ENCODE measurements at regions not wholly inside any gene's neighbourhood (a gene's known extent, or its start where the extent isn't known, plus 50 kb on each side); places are given as distances from the start of the nearest gene placed in this dataset.

GRCh38 chr2:238650536-238650935, 197.3 kb upstream of the TWIST2 start:
- TF ChIP-seq CTCF (IDR thresholded peaks at IDR 0.05), result no peak
- TF ChIP-seq POLR2A (IDR thresholded peaks at IDR 0.05), result no peak
